ENCODE measurements at regions not wholly inside any gene's neighbourhood (a gene's known extent, or its start where the extent isn't known, plus 50 kb on each side); places are given as distances from the start of the nearest gene placed in this dataset.

DNA sequence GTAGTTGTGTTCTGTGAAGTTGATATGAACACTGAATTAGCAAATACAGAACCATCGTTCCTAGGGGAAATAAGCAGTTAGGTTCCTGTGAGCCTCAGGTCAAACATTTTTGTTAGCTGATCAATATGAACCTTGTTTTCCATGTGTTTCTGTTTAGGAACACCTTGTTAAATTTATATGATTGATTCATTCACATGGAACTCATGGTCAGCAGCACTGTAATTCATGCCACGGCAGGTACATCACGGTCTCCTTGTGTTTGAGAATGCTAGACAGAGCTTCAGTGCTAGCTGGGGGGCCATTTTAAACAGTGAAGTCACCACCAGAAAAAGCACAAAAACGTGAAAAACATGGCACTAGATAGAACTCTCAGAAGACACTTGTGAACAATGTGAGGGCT lies 62.2 kb downstream of the MYCN start:
- CTCF ChIA-PET (ENCODE audit: partially characterized antibody), result interaction anchor here (1.7 to 1.8 kb wide), 2 partner anchors 21 to 32 kb away, joined by 4 to 6 read pairs; no protein-coding TSS in a partner anchor

More for the DNA sequence above, 62.2 kb downstream of the MYCN start:
- Histone ChIP-seq H3K9me3 (ENCODE audit: insufficient read depth in 2 of 2, low read depth in 1 of 2, low read length in 1 of 2) (no peaks in the 10 kb centered on the region), H3K36me3 (ENCODE audit: control insufficient read depth in 2 of 4, insufficient read depth in 4 of 4, low read length in 3 of 4) (no peaks in the 10 kb centered on the region), H3K4ac (replicated peaks; ENCODE audit: insufficient read length, low read depth, low read length) (no peak overlapping the region), H4K5ac (ENCODE audit: insufficient read length, low read depth, low read length) (no peak overlapping the region), H3K56ac (replicated peaks; ENCODE audit: insufficient read length, low read depth, low read length) (no peak overlapping the region), H2BK5ac (ENCODE audit: low read depth, low read length) (no peak overlapping the region), H3K79me2 (ENCODE audit: control insufficient read depth in 1 of 2, insufficient read depth in 2 of 2, low read length in 2 of 2) (no peaks in the 10 kb centered on the region), H2BK20ac (ENCODE audit: low read length) (no peak overlapping the region), H3K79me1 (ENCODE audit: low read depth, low read length) (no peaks in the 10 kb centered on the region), H2AFZ (ENCODE audit: low read length) (no peak overlapping the region), H3K23me2 (ENCODE audit: low read depth, low read length) (no peaks in the 10 kb centered on the region; the same call in 1 of the 2 replicates), H3K14ac (ENCODE audit: insufficient read length) (no peak overlapping the region), H4K20me1 (replicated peaks in 1 of 2; ENCODE audit: control insufficient read depth in 1 of 2, insufficient read depth in 2 of 2, low read length in 2 of 2) (no peaks in the 10 kb centered on the region), H2BK12ac (ENCODE audit: low read depth, low read length) (no peak overlapping the region), H2BK120ac (replicated peaks; ENCODE audit: low read depth, low read length) (no peak overlapping the region), H3K4me2 (ENCODE audit: insufficient read depth in 1 of 2, low read depth in 2 of 2, low read length in 2 of 2) (no peak overlapping the region), H3K4me1 (replicated peaks in 1 of 4; ENCODE audit: control insufficient read depth in 3 of 4, insufficient read depth in 4 of 4, low read length in 3 of 4) (no peaks in the 10 kb centered on the region), H4K91ac (replicated peaks; ENCODE audit: insufficient read length, low read length) (no peak overlapping the region), H3K23ac (ENCODE audit: insufficient read length) (no peak overlapping the region), H2AK5ac (ENCODE audit: low read depth, low read length) (no peak overlapping the region), H3K4me3 (ENCODE audit: extremely low read depth in 1 of 4, insufficient read depth in 2 of 4, low read depth in 3 of 4, low read length in 4 of 4) (no peak overlapping the region), H3K27me3 (replicated peaks in 1 of 4; ENCODE audit: control insufficient read depth in 3 of 4, extremely low read depth in 1 of 4, insufficient read depth in 3 of 4, low read length in 3 of 4) (no peaks in the 10 kb centered on the region), H3K9ac (replicated peaks in 1 of 4; ENCODE audit: extremely low read depth in 1 of 4, low read depth in 3 of 4, low read length in 3 of 4) (no peak overlapping the region), H3K18ac (ENCODE audit: extremely low read depth, low read length) (no peak overlapping the region), H3K27ac (ENCODE audit: low read depth, low read length) (no peak overlapping the region), H2BK15ac (ENCODE audit: low read length) (no peak overlapping the region), H4K8ac (ENCODE audit: extremely low read depth, insufficient read depth, low read length) (no peak overlapping the region)
- POLR2A ChIA-PET (ENCODE audit: partially characterized antibody), result interaction anchor here (1.0 kb wide), 1 partner anchor 10 kb away, joined by 3 read pairs; no protein-coding TSS in a partner anchor
- FAIRE-seq, result no peak
- TF ChIP-seq SP2 (IDR thresholded peaks at IDR 0.05; ENCODE audit: low read length), result no peak
- TF ChIP-seq, protein P1, sequence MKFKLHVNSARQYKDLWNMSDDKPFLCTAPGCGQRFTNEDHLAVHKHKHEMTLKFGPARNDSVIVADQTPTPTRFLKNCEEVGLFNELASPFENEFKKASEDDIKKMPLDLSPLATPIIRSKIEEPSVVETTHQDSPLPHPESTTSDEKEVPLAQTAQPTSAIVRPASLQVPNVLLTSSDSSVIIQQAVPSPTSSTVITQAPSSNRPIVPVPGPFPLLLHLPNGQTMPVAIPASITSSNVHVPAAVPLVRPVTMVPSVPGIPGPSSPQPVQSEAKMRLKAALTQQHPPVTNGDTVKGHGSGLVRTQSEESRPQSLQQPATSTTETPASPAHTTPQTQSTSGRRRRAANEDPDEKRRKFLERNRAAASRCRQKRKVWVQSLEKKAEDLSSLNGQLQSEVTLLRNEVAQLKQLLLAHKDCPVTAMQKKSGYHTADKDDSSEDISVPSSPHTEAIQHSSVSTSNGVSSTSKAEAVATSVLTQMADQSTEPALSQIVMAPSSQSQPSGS (IDR thresholded peaks at IDR 0.05; ENCODE audit: low read length), result no peak
- DNase-seq (ENCODE audit: low read depth in 1 of 2, low spot score in 2 of 2), result no peak
- WGBS, 2 experiments (ENCODE audit: extremely low coverage in 1 of 2, insufficient coverage in 1 of 2, insufficient read length in 1 of 2, insufficient replicate concordance in 2 of 2, low coverage in 1 of 2, low lambda C conversion rate in 2 of 2, missing lambda C conversion rate in 1 of 2), result 96% methylated on average over 4 of the region's 4 CpGs; no CpG with 5 or more reads in 1 of the 2 experiments

All from H1 (cell line).